WTC11 (cell line): ENCODE measurements at regions not wholly inside any gene's neighbourhood (a gene's known extent, or its start where the extent isn't known, plus 50 kb on each side); places are given as distances from the start of the nearest gene placed in this dataset.

Source experiments
- ATAC-seq: fragments of 200-7000 bp; cut with Tn5 transposase; 2 replicates; pipeline ENCODE4 v1.10.0; 2021; ENCODE audit warnings: mild to moderate bottlenecking, moderate library complexity
- CTCF ChIA-PET: fragments of 300-600 bp; sonication (Branson Sonifier 250); formaldehyde crosslinking; loops from one replicate; lab custom pipeline; 2021; ENCODE audit warnings: antibody characterized with exemption; lab: Charles Lee
- POLR2A ChIA-PET: fragments of 350-600 bp; sonication (Branson Sonifier 250); formaldehyde crosslinking; loops from one replicate; lab custom pipeline; 2021; ENCODE audit warnings: antibody characterized with exemption; lab: Charles Lee
- DNase-seq: peaks from one replicate; pipeline ENCODE4 v3.0.0; 2021; ENCODE audit warnings: low spot score
- H3K27ac Mint-ChIP-seq: 2 replicates; pipeline ENCODE4 v1.8.0; 2021; ENCODE audit warnings: mixed read lengths
- H3K27me3 Mint-ChIP-seq: 2 replicates; pipeline ENCODE4 v1.8.0; 2021; ENCODE audit warnings: low read depth, mild to moderate bottlenecking, moderate library complexity, mixed read lengths
- H3K36me3 Mint-ChIP-seq: 2 replicates; pipeline ENCODE4 v1.8.0; 2021; ENCODE audit warnings: mixed read lengths
- H3K4me1 Mint-ChIP-seq: 2 replicates; pipeline ENCODE4 v1.8.0; 2022; ENCODE audit warnings: mixed read lengths
- H3K4me3 Mint-ChIP-seq: 2 replicates; pipeline ENCODE4 v1.8.0; 2021; ENCODE audit warnings: mild to moderate bottlenecking, moderate library complexity, mixed read lengths
- H3K9me3 Mint-ChIP-seq: 2 replicates; pipeline ENCODE4 v1.8.0; 2021; ENCODE audit warnings: mixed read lengths
- AFF4 ChIP-seq: sonication (generic); formaldehyde crosslinking; IDR thresholded peaks from 2 replicates; pipeline ENCODE4 v1.8.1; 2023; ENCODE audit warnings: mild to moderate bottlenecking, missing genetic modification reagents, borderline replicate concordance
- E2F1 ChIP-seq: sonication (generic); formaldehyde crosslinking; IDR thresholded peaks from 2 replicates; pipeline ENCODE4 v1.8.0; 2022; ENCODE audit warnings: mild to moderate bottlenecking, missing genetic modification reagents
- E2F4 ChIP-seq: sonication (generic); formaldehyde crosslinking; IDR thresholded peaks from 2 replicates; pipeline ENCODE4 v1.8.1; 2022; ENCODE audit warnings: low read depth, mild to moderate bottlenecking, moderate library complexity, missing genetic modification reagents, borderline replicate concordance
- FOXJ3 ChIP-seq: sonication (generic); formaldehyde crosslinking; IDR thresholded peaks from 2 replicates; pipeline ENCODE4 v1.9.0; 2021; ENCODE audit warnings: missing genetic modification reagents, mild to moderate bottlenecking, borderline replicate concordance
- GABPB1 ChIP-seq: sonication (generic); formaldehyde crosslinking; IDR thresholded peaks from 2 replicates; pipeline ENCODE4 v1.8.1; 2023; ENCODE audit warnings: mild to moderate bottlenecking, missing genetic modification reagents
- HMGA2 ChIP-seq: fragments of 250-450 bp; sonication (Bioruptor Pico); IDR thresholded peaks from 2 replicates; pipeline ENCODE4 v1.4.0; 2021; ENCODE audit warnings: mild to moderate bottlenecking, moderate library complexity
- HMGXB4 ChIP-seq: sonication (generic); formaldehyde crosslinking; IDR thresholded peaks from 2 replicates; pipeline ENCODE4 v1.8.1; 2023; ENCODE audit warnings: mild to moderate bottlenecking, moderate library complexity, missing genetic modification reagents
- NFE2L1 ChIP-seq: sonication (generic); formaldehyde crosslinking; IDR thresholded peaks from 2 replicates; pipeline ENCODE4 v1.8.1; 2023; ENCODE audit warnings: missing genetic modification reagents
- PRDM15 ChIP-seq: sonication (generic); formaldehyde crosslinking; IDR thresholded peaks from 2 replicates; pipeline ENCODE4 v1.8.0; 2022; ENCODE audit warnings: missing genetic modification reagents
- PREB ChIP-seq: sonication (generic); formaldehyde crosslinking; IDR thresholded peaks from 2 replicates; pipeline ENCODE4 v1.8.1; 2022; ENCODE audit warnings: mild to moderate bottlenecking, missing genetic modification reagents, moderate library complexity, borderline replicate concordance
- RORB ChIP-seq: fragments of 250-450 bp; sonication (Bioruptor Pico); IDR thresholded peaks from 2 replicates; pipeline ENCODE4 v1.9.0; 2021; ENCODE audit warnings: mild to moderate bottlenecking
- SP1 ChIP-seq: sonication (generic); formaldehyde crosslinking; conservative IDR thresholded peaks from 2 replicates; pipeline ENCODE4 v1.8.1; 2022; ENCODE audit warnings: missing genetic modification reagents
- ZMAT4 ChIP-seq: fragments of 250-450 bp; sonication (Bioruptor Pico); IDR thresholded peaks from 2 replicates; pipeline ENCODE4 v1.9.0; 2021; ENCODE audit warnings: mild to moderate bottlenecking
- ZNF423 ChIP-seq: fragments of 250-450 bp; sonication (Bioruptor Pico); IDR thresholded peaks from 2 replicates; pipeline ENCODE4 v2.1.2; 2022; ENCODE audit warnings: mild to moderate bottlenecking, moderate library complexity
- ZNF512 ChIP-seq: sonication (generic); formaldehyde crosslinking; IDR thresholded peaks from 2 replicates; pipeline ENCODE4 v1.8.1; 2022; ENCODE audit warnings: missing genetic modification reagents, borderline replicate concordance

- H3K4me1 Mint-ChIP-seq: peaks cover 4% of the 10 kb centered on the region; the same call in 1 of the 2 replicates
- TF ChIP-seq E2F1 (CRISPR knock-in tag) (no peak), RORB (CRISPR knock-in tag) (no peak)
- TF ChIP-seq, all 79 proteins: peak for 0
- ChIA-PET CTCF (no interaction called here), POLR2A (no interaction called here)
- Mint-ChIP-seq H3K9me3 (peaks cover 16% of the 10 kb centered on the region), H3K36me3 (peaks cover 3% of the 10 kb centered on the region), H3K27me3 (no peaks in the 10 kb centered on the region), H3K27ac (no peak overlapping the region), H3K4me3 (no peak overlapping the region)
- ATAC-seq (no peak), DNase-seq (no peak)
Observed at GRCh38 chr11:27945348-27945747, 162.6 kb downstream of the KIF18A start.

- peaks cover 14% of the 10 kb centered on the region for H3K4me1 Mint-ChIP-seq
- ChIA-PET POLR2A (no interaction called here), CTCF (no interaction called here)
- peaks cover 4% of the 10 kb centered on the region for H3K27me3 Mint-ChIP-seq
- ATAC-seq: no peak
- H3K36me3 Mint-ChIP-seq: peaks cover 23% of the 10 kb centered on the region
- no peak for DNase-seq
- H3K9me3 Mint-ChIP-seq: peaks cover 47% of the 10 kb centered on the region
- no peak overlapping the region for H3K4me3 Mint-ChIP-seq
- H3K27ac Mint-ChIP-seq: no peak overlapping the region
- TF ChIP-seq HMGA2 (CRISPR knock-in tag) (no peak), FOXJ3 (no peak), ZNF423 (CRISPR knock-in tag) (no peak), AFF4 (CRISPR knock-in tag) (no peak), ZNF512 (no peak), PREB (CRISPR knock-in tag) (no peak), PRDM15 (CRISPR knock-in tag) (no peak), NFE2L1 (CRISPR knock-in tag) (no peak), SP1 (CRISPR knock-in tag) (no peak), ZMAT4 (CRISPR knock-in tag) (no peak), HMGXB4 (CRISPR knock-in tag) (no peak), E2F4 (no peak), GABPB1 (CRISPR knock-in tag) (no peak)
Observed at GRCh38 chr11:27938011-27938410, 169.9 kb downstream of the KIF18A start.
